DLD1 (cell line): ENCODE measurements at regions not wholly inside any gene's neighbourhood (a gene's known extent, or its start where the extent isn't known, plus 50 kb on each side); places are given as distances from the start of the nearest gene placed in this dataset.

Source experiments
- in situ Hi-C: cut with HindIII; loops from 2 replicates; pipeline ENCODE4 v1.10.0; 2017; ENCODE audit warnings: low sequenced_read_pairs

- in situ Hi-C loops = no loop called here
Measured at GRCh38 chr18:78540636-78541529, 438.7 kb upstream of the SALL3 start.

- in situ Hi-C loops = no loop called here
Measured at GRCh38 chr18:78542204-78542603, 437.4 kb upstream of the SALL3 start.

GRCh38 chr18:78543201-78543725, 436.4 kb upstream of the SALL3 start:
- in situ Hi-C loops = no loop called here

- in situ Hi-C loops = no loop called here
Measured at GRCh38 chr18:78546281-78546680, 433.3 kb upstream of the SALL3 start.

DNA sequence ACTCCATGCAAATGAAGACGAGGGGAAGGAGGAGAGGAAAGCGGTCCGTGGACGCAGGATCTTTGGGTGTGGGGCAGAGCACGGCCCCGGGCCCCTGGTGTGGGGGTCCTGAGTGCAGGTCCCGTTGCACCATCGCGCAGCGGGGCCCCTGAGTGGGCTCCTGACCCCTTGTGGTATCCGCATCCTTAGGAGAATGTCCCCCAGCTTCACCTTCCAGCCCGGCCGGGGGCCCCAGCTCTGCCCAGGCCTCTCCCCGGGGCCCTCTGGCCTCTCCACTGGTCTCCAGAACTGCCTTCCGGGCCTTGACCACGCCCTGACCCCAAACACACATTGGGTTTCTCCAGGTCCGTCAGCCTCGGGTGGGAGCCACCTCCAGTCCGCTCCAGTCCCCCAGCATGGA, 431.8 kb upstream of the SALL3 start:
- in situ Hi-C loops = no loop called here

GRCh38 chr18:78548261-78549058, 431.2 kb upstream of the SALL3 start:
- in situ Hi-C loops = no loop called here

- in situ Hi-C loops = no loop called here
Measured at GRCh38 chr18:78549971-78550370, 429.6 kb upstream of the SALL3 start.

DNA sequence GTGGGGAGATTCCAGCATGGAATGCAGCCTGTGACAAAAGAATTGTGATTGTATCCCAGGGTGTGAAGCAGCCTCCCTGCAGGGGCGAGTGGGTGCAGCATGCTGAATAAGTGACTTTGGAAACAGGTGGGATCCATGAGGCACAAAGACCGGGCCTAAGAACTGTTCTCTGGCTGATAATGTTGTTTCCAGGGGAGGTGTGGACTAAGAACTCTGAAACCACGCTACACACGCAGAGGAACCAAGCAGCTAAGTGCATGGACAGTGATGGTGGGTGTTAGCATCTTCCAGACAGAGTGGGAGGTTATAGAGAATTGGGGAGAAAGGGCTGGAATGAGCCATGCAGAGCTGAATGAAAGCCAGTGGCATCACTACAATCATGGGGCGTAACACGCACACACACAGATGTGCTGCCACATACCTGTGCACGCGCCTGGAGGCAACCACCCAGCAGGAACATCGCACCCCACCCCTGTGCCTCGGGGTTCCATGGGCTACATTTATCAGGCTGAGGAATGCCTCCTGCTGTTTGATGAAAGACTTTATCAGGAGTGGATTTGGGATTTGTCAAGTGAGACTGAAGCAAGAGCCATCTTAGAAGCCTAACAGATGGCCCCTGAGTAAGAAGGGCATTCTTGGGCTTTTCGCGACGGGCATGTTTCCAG, 424.5 kb upstream of the SALL3 start:
- in situ Hi-C loops = no loop called here

- in situ Hi-C loops = no loop called here
Measured at GRCh38 chr18:78557371-78557770, 422.2 kb upstream of the SALL3 start.

DNA sequence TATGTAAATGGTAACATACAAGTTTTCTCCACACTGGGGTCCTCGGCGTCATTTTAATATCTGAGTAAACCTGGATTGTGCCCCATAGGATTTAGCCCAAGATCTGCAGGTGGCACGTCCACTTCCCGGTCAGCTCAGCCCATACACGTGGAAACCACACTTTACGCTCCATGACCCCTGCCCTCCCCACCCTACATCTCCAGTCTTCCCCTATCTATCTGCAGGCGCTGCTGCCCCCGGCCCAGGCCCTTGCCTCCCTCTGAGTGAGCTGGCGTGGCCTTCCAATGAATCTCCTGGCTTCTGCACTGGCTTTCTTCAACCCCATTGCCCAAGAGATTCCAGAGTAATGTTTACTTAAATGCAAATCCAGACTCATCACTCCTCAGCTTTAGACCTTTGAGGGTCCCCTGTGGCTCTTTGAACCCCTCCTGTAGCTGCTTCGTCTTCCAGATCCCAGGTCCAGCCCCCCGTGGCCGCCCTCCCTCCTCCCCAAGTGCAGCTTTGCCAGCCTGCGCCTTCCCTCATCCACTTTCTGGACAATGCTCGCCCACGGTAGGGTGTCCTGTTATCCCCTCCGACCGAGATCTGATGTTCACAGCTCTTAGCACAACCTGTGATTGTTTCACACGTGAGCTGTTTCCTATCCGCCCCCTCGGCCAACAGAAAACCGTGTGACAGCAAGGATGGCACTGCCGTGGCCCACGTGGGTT, 421.4 kb upstream of the SALL3 start:
- in situ Hi-C loops = no loop called here

- in situ Hi-C loops = no loop called here
Measured at GRCh38 chr18:78558948-78559347, 420.7 kb upstream of the SALL3 start.

- in situ Hi-C loops = no loop called here
Measured at GRCh38 chr18:78559584-78559983, 420.0 kb upstream of the SALL3 start.

GRCh38 chr18:78561757-78562510, 417.7 kb upstream of the SALL3 start:
- in situ Hi-C loops = no loop called here

DNA sequence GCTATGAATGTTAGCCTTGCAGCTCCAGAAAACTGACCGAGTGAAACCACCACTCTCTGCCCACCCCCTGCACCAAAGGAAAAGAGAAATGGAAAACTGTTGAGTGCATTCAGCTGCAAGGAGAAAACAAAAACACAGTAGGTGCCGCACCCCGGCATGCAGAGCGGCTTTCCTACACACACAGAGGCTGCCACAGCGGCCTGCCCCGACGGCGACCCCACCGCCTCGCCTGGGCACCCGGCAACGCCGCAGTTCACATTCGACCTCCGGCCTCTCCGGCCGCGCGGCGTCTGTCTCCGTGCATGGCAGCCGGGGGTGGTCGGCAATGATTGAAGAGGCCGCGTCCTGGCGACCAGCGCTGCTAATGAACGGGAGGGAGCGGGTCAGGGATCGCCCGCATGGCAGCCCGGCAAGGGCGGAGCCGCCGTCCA, 417.1 kb upstream of the SALL3 start:
- in situ Hi-C loops = no loop called here

- in situ Hi-C loops = no loop called here
Measured at GRCh38 chr18:78563110-78563509, 416.5 kb upstream of the SALL3 start.

DNA sequence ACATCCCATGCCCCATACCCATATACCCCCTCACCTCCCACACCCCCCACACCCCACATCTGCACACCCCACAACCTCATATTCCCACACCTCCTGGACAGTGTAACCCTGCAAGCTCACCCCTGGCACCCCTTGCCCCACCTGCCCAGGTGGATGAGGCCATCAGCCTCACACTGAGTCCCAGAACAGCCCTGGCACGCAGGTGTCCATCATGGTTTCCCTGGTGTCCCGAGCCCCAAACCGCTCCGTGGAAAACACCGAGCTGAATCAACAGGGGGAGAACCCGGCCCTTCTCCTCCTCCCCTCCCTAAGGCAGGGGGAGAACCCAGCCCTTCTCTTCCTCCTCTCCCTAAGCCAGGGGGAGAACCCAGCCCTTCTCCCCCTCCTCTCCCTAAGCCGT, 415.6 kb upstream of the SALL3 start:
- in situ Hi-C loops = no loop called here

GRCh38 chr18:78564518-78564917, 415.1 kb upstream of the SALL3 start:
- in situ Hi-C loops = no loop called here

DNA sequence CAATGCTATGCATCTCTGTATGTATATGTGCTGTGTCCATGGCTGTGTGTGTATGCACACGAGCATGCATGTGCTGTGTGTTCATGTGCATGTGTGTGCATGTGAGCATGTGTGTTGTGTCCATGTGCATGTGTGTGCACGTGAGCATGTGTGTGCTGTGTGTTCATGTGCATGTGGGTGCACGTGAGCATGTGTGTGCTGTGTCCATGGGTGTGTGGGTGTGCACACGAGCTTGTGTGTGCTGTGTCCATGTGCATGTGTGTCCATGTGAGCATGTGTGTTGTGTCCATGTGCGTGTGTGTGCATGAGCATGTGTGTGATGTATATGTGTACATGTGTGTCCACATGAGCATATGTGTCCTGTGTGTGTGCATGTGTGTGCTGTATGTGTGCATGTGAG, 414.4 kb upstream of the SALL3 start:
- in situ Hi-C loops = no loop called here

DNA sequence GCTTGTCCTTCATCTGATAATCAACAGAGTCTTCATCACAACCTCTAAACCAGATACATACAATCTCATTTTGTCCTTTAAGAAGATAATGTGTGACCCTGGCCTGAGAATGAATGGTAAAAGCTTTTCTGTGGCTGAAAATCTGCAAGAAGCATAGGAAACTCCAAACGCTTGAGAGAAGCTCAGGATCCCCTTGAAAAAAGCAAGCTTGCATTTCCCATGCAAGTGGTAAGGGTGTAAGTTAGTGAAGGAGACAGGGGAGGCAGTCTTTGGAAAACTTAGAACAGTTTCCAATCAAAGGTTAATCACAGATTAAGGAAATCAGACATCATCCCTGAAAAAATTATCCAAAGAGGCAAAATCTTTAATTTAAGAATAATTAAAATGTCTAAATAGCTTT, 413.6 kb upstream of the SALL3 start:
- in situ Hi-C loops = no loop called here

DNA sequence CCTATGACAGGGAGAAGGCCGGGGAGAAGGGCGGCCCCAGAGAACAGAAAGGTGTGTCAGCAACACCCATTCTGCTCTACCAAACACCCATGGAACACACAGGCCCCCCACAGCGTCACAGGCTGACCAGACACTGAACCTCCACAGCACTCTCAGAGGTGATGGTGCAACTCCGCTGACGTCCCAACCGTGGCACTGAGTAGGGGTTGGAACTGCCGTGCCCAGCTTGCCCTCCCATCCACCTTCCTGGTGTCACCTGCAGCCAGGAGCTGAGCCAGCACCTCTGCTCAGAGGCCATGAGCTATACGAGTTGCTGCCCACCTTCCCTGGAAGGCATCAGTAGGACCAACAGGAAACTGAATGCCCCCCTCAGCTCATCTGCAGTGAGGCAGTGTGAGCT, 412.9 kb upstream of the SALL3 start:
- in situ Hi-C loops = no loop called here
